Small intestine (tissue), 7 donors: ENCODE measurements at regions not wholly inside any gene's neighbourhood (a gene's known extent, or its start where the extent isn't known, plus 50 kb on each side); places are given as distances from the start of the nearest gene placed in this dataset.

Source experiments
- DNase-seq, 2 donors: peaks; one replicate each; pipeline versions ENCODE4 v3.0.0 to v3.0.0-alpha.2; 2013
- FAIRE-seq: peaks from 2 replicates; lab custom pipeline; 2012; peaks lifted over from hg19 to GRCh38; lab: Jason Lieb, UNC
- H3K27ac ChIP-seq, 3 donors: one replicate each; pipeline ENCODE4 v1.5.1; 2013; ENCODE audit warnings: low read length in 2 of 3, mild to moderate bottlenecking in 2 of 3, control low read depth in 1 of 3, inconsistent platforms in 1 of 3, low read depth in 1 of 3, moderate library complexity in 1 of 3
- H3K27me3 ChIP-seq, 3 donors: one replicate each; pipeline ENCODE4 v1.6.1; 2013; ENCODE audit warnings: low read length in 3 of 3, inconsistent platforms in 1 of 3; ENCODE audit not compliant: control insufficient read depth in 3 of 3, insufficient read depth in 3 of 3
- H3K36me3 ChIP-seq, 3 donors: one replicate each; pipeline ENCODE4 v1.6.1; 2013; ENCODE audit warnings: low read length in 3 of 3, inconsistent platforms in 1 of 3, low read depth in 1 of 3, mild to moderate bottlenecking in 1 of 3, moderate library complexity in 1 of 3; ENCODE audit not compliant: control insufficient read depth in 3 of 3, insufficient read depth in 2 of 3
- H3K4me1 ChIP-seq, 3 donors: one replicate each; pipeline ENCODE4 v1.6.1; 2013; ENCODE audit warnings: low read length in 2 of 3, inconsistent platforms in 1 of 3, low read depth in 1 of 3, mild to moderate bottlenecking in 1 of 3, moderate library complexity in 1 of 3; ENCODE audit not compliant: control insufficient read depth in 3 of 3, insufficient read depth in 2 of 3
- H3K4me3 ChIP-seq, 3 donors: one replicate each; pipeline ENCODE4 v1.5.1; 2013; ENCODE audit warnings: low read length in 3 of 3, control low read depth in 1 of 3, inconsistent platforms in 1 of 3, low read depth in 1 of 3, mild to moderate bottlenecking in 1 of 3, moderate library complexity in 1 of 3
- H3K9me3 ChIP-seq, 2 donors: one replicate each; pipeline ENCODE4 v1.6.1; 2013; ENCODE audit warnings: low read depth in 1 of 2, low read length in 1 of 2; ENCODE audit not compliant: control insufficient read depth in 2 of 2, insufficient read depth in 1 of 2
- WGBS, 3 donors: extraction: QIAGEN DNeasy Blood & Tissue Kit; methylation state at CpG; one replicate each; pipeline ENCODE4 v1.1.7; 2013; 5-methylcytosine and 5-hydroxymethylcytosine counted together
- donor health status: healthy with polysubstance abuse.
- donor health status: control.
- donor health status: control.
- donor health status: Bipolar disorder and iron deficiency.
- donor health status: healthy.

DNA sequence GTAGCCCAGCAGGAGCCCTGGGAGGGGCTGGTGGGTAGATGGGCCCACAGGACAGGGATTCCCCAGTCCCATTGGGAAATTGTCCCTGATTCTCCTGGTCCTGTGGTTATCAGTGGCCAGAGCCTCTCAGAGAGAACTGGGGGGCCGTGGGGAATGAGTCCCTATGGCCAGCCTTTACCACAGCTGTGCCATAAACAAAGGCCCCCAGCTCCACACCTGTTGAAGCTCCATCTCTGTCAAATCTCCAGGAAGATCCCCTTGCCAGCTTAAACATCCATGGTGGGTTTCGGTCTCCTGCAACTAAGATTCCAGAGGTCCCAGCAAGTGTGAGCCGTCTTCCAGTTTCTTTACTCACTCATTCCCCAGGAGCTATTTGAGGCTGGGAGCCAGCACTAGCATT is 897.1 kb downstream of the LRRTM4 start:
- Histone ChIP-seq H3K36me3 (no peaks in the 10 kb centered on the region), H3K4me1 (no peaks in the 10 kb centered on the region), H3K4me3 (no peak overlapping the region), H3K9me3 (peaks cover 0 to 8% of the 10 kb centered on the region in 2 donors), H3K27me3 (no peaks in the 10 kb centered on the region), H3K27ac (no peak overlapping the region)
- FAIRE-seq: no peak
- no peak for DNase-seq
- WGBS, 3 donors: 78 to 90% (median 85%) methylated on average over 3 of the region's 3 CpGs

DNA sequence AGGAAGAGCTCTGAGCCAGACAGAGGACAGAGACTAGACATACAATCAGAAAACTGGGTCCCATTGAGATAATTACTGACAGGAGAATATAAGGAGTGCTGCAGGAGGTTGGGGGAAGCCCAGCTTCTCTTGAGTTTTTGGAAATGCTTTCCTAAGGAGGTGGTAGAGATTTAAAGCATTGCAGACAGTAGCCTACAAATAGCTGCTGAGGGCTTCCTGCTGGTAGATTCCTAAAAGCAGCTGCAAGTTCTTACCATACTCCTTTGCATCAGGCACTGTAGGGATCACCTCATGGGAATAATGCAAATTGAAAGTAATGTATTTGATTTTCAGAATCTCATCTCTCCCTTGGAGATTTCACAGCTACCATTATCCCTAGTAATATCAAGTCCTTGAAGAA is 902.6 kb upstream of the GCFC2 start:
- no peaks in the 10 kb centered on the region for H3K4me1 ChIP-seq
- no peak for FAIRE-seq
- H3K9me3 ChIP-seq: no peaks in the 10 kb centered on the region
- no peaks in the 10 kb centered on the region for H3K27me3 ChIP-seq
- H3K4me3 ChIP-seq: no peak overlapping the region
- no peaks in the 10 kb centered on the region for H3K36me3 ChIP-seq
- DNase-seq: no peak
- no peak overlapping the region for H3K27ac ChIP-seq

DNA sequence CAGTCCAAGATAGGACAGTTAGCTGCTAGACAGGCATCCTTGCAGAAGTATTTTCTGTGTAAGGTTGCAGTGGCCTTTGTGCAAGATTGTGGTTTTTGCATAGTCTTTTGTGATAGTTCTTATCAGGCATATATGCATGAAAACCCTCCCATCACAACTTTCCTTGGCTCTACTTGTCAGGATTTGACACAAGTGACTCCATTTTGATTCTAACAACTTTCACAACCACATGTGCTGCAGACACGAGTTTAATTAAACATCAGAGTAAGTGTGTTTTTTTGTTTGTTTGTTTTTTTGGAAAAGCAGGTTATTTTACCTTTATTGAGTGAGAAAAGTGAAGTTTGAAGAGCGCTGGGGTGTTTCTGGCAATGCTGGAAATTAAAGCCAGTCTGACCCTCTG is 902.0 kb upstream of the GCFC2 start:
- no peak for FAIRE-seq
- Histone ChIP-seq H3K4me1 (no peaks in the 10 kb centered on the region), H3K36me3 (no peaks in the 10 kb centered on the region), H3K9me3 (no peaks in the 10 kb centered on the region), H3K27me3 (no peaks in the 10 kb centered on the region), H3K27ac (no peak overlapping the region), H3K4me3 (no peak overlapping the region)
- WGBS, 3 donors: 50 to 62% (median 59%) methylated on average over 2 of the region's 2 CpGs
- no peak for DNase-seq

DNA sequence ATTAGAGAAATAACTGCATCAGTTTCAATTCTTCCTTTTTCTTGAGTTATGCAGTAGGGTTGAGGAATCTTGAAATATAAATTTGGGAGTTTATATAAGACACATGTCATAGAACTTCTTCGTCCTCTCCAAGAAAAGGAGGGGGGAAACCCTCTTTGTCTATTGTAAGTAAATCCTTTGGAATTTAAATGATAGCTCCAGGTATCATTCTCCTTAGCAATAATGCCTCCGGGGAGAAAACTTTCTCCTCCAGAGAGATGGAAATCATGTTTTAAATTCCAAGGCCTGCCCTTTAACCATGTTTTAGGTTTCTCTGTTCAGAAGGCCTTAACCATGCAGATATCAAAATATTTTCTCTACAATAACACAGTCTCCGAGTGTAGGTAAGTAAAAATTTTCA is 899.7 kb upstream of the GCFC2 start:
- DNase-seq (no peak), FAIRE-seq (no peak)
- no peaks in the 10 kb centered on the region for H3K4me1 ChIP-seq
- H3K9me3 ChIP-seq: no peaks in the 10 kb centered on the region
- no peaks in the 10 kb centered on the region for H3K36me3 ChIP-seq
- H3K4me3 ChIP-seq: no peak overlapping the region
- no peak overlapping the region for H3K27ac ChIP-seq
- 69 to 71% (median 71%) methylated on average over 3 of the region's 3 CpGs for WGBS, 3 donors
- H3K27me3 ChIP-seq: no peaks in the 10 kb centered on the region

- Histone ChIP-seq H3K27me3 (no peaks in the 10 kb centered on the region), H3K4me1 (no peaks in the 10 kb centered on the region), H3K9me3 (no peaks in the 10 kb centered on the region), H3K36me3 (no peaks in the 10 kb centered on the region), H3K4me3 (no peak overlapping the region), H3K27ac (no peak overlapping the region)
- FAIRE-seq (no peak), DNase-seq (peak; percentile 77 to 81)
- 0 to 13% (median 4%) methylated on average over 4 of the region's 4 CpGs for WGBS, 3 donors
Observed at GRCh38 chr2:76599732-76600368, 889.1 kb upstream of the GCFC2 start.

DNA sequence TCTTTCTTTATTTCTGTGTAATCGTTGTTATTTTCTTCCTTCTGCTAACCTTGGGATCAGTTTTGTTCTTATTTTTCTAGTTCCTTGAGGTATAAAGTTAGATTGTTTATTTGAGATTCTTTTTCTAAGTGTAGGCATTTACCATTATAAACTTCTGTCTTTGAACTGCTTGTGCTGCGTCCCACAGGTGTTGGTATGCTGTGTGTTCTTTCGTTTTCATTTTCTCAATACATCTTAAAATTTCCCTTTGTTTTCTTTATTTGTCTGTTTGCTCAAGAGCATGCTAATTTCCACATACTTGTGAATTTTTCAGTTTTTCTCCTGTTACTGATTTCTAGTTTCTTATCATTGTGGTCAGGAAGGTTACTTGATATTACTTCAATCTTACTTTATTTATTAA is 873.8 kb upstream of the GCFC2 start:
- H3K9me3 ChIP-seq: no peaks in the 10 kb centered on the region
- FAIRE-seq (no peak), DNase-seq (no peak)
- H3K36me3 ChIP-seq: no peaks in the 10 kb centered on the region
- no peaks in the 10 kb centered on the region for H3K27me3 ChIP-seq
- H3K27ac ChIP-seq: no peak overlapping the region
- 60 to 63% (median 62%) methylated on average over 3 of the region's 3 CpGs for WGBS, 3 donors
- H3K4me3 ChIP-seq: no peak overlapping the region
- H3K4me1 ChIP-seq: no peaks in the 10 kb centered on the region

DNA sequence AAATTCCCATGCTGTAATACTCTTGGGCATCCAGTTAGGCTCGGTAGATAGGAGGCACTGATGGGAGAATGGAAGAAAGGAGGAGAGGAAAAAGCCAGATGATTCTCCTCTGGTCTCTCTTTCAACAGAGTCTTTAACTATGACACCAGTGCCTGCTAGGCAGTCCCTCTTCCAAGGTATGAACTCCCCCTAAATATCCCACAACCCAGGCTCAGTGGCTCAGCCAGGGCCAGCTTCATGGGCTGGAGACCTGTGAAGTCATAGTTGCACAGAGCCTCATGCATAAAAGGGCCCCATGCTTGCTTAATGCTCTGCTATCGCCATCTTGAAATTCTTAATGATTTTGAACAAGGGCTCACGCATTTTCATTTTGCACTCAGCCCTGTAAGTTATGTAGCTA is 869.2 kb upstream of the GCFC2 start:
- H3K27me3 ChIP-seq: no peaks in the 10 kb centered on the region
- H3K27ac ChIP-seq: no peak overlapping the region
- 74 to 90% (median 75%) methylated on average over 3 of the region's 3 CpGs for WGBS, 3 donors
- no peaks in the 10 kb centered on the region for H3K9me3 ChIP-seq
- H3K4me3 ChIP-seq: no peak overlapping the region
- FAIRE-seq: no peak
- no peaks in the 10 kb centered on the region for H3K36me3 ChIP-seq
- H3K4me1 ChIP-seq: no peaks in the 10 kb centered on the region
- no peak for DNase-seq

- Histone ChIP-seq H3K36me3 (no peaks in the 10 kb centered on the region), H3K27ac (no peak overlapping the region), H3K9me3 (no peaks in the 10 kb centered on the region), H3K4me1 (no peaks in the 10 kb centered on the region), H3K27me3 (no peaks in the 10 kb centered on the region), H3K4me3 (no peak overlapping the region)
- FAIRE-seq (no peak), DNase-seq (no peak)
- 66 to 79% (median 77%) methylated on average over 2 of the region's 2 CpGs for WGBS, 3 donors
Observed at GRCh38 chr2:76572981-76573380, 862.3 kb upstream of the GCFC2 start.

- no peaks in the 10 kb centered on the region for H3K4me1 ChIP-seq
- FAIRE-seq (no peak), DNase-seq (peak in 1 of 2 donors; percentile 10)
- no peak overlapping the region for H3K27ac ChIP-seq
- WGBS, 3 donors: 9 to 50% (median 27%) methylated on average over 6 of the region's 6 CpGs
- no peaks in the 10 kb centered on the region for H3K27me3 ChIP-seq
- H3K4me3 ChIP-seq: no peak overlapping the region
- no peaks in the 10 kb centered on the region for H3K36me3 ChIP-seq
- no peaks in the 10 kb centered on the region for H3K9me3 ChIP-seq
Observed at GRCh38 chr2:76569819-76570218, 859.1 kb upstream of the GCFC2 start.
